Gastroesophageal sphincter (tissue), 3 donors: ENCODE measurements at regions not wholly inside any gene's neighbourhood (a gene's known extent, or its start where the extent isn't known, plus 50 kb on each side); places are given as distances from the start of the nearest gene placed in this dataset.

Experiments used
- EP300 ChIP-seq: sonication (generic); formaldehyde crosslinking; IDR thresholded peaks from one replicate; pipeline ENCODE4 v1.6.1; 2017; ENCODE audit warnings: antibody characterized with exemption, mild to moderate bottlenecking
- POLR2A ChIP-seq, 2 donors: fragments of 450-650 bp; IDR thresholded peaks; one replicate each; pipeline ENCODE4 v1.6.1; 2017; ENCODE audit warnings: antibody characterized with exemption in 2 of 2, mild to moderate bottlenecking in 2 of 2, moderate library complexity in 1 of 2
- TF ChIP-seq, protein P1 (sequence below), 4 experiments: fragments of 200-600 bp in 2 of 4; fragments of 450-650 bp in 2 of 4; sonication (generic) in 1 of 4; IDR thresholded peaks; one replicate each; pipeline ENCODE4 v1.5.1; 2017 to 2019; ENCODE audit warnings: antibody characterized with exemption in 4 of 4, mild to moderate bottlenecking in 2 of 4, moderate library complexity in 2 of 4

DNA sequence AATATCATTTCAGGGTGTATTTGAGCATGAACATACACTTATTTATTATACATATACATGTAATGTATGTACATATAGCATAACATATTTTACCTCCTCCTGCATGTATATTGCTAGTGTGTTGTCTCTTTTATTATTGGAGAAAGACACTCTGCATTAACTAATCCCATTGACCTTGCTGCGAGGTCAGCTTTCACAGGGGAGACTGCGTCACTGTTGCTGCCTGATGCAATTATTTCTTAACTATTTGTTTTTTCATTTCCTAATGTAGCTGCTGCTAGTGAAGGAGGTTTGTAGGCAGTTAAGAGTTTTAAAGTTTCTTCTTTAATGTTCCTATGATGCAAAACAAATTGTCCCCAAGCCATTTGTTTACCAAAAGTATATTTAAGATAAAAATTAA lies 185.4 kb upstream of the CNTN5 start:
- TF ChIP-seq, protein P1, sequence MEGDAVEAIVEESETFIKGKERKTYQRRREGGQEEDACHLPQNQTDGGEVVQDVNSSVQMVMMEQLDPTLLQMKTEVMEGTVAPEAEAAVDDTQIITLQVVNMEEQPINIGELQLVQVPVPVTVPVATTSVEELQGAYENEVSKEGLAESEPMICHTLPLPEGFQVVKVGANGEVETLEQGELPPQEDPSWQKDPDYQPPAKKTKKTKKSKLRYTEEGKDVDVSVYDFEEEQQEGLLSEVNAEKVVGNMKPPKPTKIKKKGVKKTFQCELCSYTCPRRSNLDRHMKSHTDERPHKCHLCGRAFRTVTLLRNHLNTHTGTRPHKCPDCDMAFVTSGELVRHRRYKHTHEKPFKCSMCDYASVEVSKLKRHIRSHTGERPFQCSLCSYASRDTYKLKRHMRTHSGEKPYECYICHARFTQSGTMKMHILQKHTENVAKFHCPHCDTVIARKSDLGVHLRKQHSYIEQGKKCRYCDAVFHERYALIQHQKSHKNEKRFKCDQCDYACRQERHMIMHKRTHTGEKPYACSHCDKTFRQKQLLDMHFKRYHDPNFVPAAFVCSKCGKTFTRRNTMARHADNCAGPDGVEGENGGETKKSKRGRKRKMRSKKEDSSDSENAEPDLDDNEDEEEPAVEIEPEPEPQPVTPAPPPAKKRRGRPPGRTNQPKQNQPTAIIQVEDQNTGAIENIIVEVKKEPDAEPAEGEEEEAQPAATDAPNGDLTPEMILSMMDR (IDR thresholded peaks at IDR 0.05), result no peak
- no peak for TF ChIP-seq POLR2A (IDR thresholded peaks at IDR 0.05)
- TF ChIP-seq EP300, result no peak
